Stimulated activated CD8-positive, alpha-beta memory T cell treated with anti-CD3 and anti-CD28 coated beads, Interleukin-4, amount 100 ng/mL, for 24 hours (primary cell): ENCODE measurements at regions not wholly inside any gene's neighbourhood (a gene's known extent, or its start where the extent isn't known, plus 50 kb on each side); places are given as distances from the start of the nearest gene placed in this dataset.

Source experiments
- DNase-seq: peaks from one replicate; pipeline ENCODE4 v3.0.0-alpha.2; 2020; ENCODE audit warnings: low read depth

- no peak for DNase-seq
Measured at GRCh38 chr9:95615246-95615645, 98.5 kb upstream of the PTCH1 start.

DNA sequence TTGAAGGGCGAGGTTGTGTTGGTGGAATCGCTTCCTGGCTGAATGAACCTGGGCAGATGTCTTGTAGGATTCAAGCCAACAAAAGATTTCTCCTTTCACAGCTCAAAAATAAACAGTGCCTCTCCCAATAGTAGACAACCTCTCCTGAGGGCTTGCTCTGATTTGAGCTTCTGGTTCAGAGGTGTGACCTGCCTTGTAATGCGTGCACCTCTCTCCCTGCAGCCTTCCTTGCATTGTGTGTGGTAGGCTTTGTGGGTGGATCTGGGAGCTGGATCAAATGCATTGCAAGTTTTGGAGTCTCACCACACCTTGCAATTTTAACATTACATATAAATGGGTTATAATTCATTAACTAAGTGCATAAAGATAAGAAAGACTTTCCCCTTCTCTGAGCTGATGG is 96.9 kb upstream of the PTCH1 start:
- DNase-seq: no peak

DNA sequence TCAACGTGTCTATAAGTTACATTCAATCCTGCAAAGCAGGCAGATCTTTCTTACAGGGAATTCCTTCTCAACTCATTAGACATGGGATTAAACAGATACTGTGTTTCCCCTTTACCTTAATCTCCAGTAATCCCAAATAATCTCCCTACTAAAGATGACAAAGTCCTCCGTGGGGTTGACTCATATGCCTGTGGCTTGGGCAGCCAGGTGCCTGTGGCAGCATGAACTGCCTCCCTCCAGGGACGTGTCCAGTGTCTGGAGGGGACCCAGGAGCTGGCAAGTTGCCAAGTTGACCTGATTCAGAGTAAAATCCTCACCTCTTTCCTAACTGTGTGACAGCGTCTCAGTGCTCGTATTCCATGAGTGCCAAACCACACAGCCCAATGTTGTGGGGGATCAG is 94.6 kb upstream of the PTCH1 start:
- no peak for DNase-seq

- no peak for DNase-seq
Measured at GRCh38 chr9:95610006-95610785, 93.4 kb upstream of the PTCH1 start.

- no peak for DNase-seq
Measured at GRCh38 chr9:95609426-95609825, 92.7 kb upstream of the PTCH1 start.

- DNase-seq: no peak
Measured at GRCh38 chr9:95608341-95608740, 91.6 kb upstream of the PTCH1 start.

GRCh38 chr9:95607507-95607906 is 90.7 kb upstream of the PTCH1 start:
- DNase-seq: no peak

DNA sequence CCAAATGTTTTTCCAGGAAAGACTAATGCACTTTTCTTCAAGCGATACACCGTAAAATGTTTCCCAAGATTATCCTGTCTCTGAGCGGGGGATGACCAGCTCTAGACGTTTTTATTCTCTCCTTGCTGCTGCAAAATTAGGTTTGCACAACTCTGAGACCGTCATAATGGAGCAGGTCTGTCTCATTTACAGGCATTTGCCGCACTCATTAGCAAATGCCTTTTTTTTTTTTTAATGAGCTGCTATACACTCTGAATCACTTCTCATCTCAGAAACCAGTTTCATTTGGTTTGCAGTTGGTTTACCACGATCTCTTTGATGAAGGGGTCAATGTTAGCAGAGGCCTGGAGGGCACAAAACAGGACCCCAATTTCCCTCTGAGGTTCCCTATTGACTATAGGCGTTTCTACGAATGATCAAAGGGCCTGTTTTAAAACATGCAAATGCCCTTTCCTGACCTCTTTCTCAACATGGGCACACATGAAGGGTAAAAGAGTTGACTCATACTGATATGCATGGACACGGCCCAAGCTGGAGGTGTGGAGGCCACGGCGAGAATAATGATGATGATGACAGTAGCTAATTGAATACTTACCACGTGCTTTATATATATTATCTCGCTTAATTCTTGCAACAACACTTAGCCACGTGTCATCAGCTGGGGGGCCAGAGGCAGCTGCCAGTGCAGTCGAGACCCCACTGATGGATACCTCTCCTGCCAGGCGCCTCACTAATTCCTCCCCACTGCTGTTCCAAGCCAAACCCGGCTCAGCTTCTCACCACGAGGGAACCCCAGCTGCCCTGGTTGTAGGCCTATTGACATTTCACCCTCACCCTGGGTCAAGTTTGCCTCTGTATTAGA is 89.9 kb upstream of the PTCH1 start:
- DNase-seq: no peak

DNA sequence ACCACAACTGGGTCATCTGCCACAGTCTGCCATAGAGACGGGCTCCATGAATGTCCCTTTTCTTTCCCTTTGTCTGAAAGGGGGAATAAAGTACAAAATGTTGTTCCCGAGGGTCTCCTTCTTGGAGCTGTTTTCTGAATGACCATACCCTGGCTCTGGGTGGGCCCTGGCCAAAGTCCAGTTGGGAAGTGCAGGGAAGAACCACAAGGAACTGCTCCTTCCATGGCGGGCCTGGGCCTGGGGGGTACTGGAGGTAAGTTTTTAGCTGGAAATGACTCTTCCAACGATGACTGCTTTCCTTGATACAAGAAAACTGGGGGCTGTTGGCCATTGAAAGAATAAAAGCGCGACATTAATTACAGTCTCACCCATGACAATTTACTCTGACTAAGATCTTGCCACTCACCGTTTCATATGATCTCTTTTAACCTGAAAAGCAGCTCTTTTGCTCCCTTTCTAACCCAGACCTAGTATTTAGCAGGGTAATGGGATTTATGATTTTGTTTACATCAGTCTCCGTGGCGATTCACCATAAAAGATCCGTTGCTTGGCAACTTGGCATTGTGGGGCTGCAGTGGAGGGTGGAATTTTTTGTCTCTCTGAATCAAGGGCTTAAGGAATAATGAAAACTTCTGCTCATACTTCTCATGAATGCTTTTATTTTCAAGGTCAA is 89.2 kb upstream of the PTCH1 start:
- no peak for DNase-seq

DNA sequence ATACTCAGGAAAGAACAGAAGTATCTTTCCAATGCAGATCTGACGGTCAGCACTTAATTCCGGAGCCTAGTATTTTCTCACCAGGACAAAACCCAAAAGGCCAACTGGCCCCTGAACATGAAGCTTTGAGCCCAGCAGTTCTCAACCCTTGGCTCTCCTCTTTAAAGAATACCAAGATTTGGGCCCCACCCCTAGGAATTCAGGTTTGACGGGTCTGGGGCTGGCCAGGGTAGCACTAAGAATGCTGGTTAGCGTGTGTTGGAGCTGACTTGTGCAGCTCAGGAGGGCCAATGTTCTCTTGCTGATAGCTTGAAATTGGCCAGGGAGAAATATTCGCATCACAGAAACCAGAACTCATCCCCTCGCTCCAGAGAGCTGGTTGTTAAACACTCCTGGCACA is 88.3 kb upstream of the PTCH1 start:
- no peak for DNase-seq

GRCh38 chr9:95598236-95598635 is 81.5 kb upstream of the PTCH1 start:
- DNase-seq: no peak

DNA sequence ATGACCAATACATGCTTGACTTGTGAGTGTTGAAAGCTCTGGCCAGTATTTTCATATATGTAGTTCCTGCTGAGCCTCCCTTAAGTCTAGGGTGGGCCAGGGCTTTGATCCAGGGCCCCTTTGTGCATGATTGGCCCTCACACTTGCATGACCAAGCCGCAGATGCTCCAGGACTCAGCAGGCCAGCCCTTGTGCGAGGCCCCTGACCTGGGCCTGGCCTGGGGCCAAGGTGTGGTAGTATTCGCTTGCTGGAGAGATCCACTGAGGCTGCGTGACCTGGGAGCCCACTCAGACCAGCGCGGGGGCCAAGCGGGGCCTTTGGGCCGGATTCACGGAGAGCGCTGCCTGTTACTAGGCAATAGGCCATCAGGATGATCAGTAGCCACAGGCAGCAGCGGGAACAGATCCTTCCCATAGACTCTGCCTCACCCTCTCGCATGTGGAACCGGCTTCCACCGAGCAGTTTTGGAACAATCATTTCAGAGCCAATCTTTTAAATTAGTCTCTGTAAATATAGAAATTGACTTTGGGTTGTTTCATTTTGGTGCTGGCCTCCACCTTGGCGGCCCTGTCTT is 79.0 kb upstream of the PTCH1 start:
- no peak for DNase-seq

GRCh38 chr9:95592931-95593330 is 76.2 kb upstream of the PTCH1 start:
- DNase-seq: no peak

DNA sequence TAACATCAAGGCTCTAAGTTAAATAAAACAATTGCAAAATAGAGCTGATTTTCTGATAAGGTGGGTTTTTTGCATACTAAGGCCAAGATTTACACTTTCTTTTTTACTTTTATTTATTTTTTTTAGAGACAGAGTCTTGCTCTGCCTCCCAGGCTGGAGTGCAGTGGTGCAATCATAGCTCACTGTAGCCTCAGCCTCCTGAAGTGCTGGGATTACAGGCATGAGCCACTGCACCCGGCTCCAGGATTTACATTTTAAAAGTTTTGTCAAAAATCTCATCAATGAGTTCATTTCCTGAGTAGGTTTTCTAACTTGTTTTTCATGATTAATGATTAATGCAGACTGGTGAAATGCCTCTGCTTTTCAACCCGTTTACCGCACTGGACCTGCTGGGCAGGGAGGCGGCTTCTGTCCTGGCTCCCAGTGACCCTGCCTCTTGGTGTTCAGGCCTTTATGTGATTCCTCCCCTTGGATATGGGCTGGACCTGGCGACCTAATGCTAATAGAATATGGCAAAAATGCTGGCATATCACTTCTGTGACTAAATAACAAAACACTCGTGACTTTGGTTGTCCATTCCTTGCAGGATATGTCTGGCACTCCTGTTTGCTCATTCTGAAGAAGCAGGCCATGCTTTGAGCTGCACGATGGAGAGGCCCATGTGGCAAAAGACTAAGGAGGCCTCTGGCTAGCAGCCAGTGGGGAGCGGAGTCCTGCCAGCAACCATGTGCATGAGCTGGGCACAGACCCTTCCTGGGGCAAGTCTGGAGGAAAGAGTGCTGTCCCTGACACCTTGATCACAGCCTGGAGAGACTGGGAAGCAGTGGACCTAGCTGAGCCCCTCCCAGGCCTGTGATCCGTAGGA is 72.2 kb upstream of the PTCH1 start:
- DNase-seq: no peak

DNA sequence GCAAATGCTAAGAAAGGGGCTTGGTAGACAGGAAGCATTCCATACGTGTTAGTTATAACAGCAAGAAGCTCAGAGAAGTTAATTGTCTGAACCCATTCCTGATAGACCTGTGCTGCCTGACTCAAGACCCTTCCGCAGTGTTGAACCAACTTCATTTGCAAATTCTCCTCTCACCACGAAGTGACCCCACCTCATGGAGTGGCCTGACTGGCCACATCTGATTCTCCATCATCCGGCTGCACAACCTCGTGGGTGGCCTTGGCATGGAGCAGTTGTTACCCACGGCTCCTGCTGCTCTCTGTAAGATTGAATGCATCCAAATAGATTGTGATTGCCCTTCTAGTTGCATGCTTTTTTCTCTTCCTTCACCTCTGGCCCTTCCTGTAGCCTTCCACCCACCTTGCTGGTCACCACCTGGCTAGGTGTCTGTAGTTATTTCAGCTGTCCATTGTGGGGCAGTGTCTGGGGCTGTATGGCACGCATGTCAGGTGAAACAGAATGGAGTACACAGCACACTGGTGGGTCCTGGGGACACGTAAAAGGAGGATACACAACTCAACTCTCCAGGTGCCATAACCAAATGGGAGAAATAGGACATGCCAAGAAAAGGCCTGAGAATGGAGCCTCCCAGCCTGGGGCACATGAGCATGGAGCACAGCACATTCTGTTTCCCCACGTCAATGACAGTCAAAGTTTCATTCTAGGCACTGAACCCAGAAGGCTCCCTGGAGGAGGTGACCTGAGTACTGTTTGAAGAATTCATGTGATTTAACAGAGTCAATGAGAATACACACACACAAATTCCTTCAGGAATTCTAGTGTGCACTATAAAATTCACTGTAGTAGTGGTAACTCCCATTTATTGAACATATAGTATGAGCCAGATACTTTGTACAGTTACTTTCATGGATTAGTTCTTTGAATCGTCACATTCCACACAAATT is 70.5 kb upstream of the PTCH1 start:
- no peak for DNase-seq

- DNase-seq: no peak
Measured at GRCh38 chr9:95586326-95586725, 69.6 kb upstream of the PTCH1 start.

- DNase-seq: no peak
Measured at GRCh38 chr9:95585824-95586223, 69.1 kb upstream of the PTCH1 start.

GRCh38 chr9:95584176-95584575 is 67.4 kb upstream of the PTCH1 start:
- no peak for DNase-seq

DNA sequence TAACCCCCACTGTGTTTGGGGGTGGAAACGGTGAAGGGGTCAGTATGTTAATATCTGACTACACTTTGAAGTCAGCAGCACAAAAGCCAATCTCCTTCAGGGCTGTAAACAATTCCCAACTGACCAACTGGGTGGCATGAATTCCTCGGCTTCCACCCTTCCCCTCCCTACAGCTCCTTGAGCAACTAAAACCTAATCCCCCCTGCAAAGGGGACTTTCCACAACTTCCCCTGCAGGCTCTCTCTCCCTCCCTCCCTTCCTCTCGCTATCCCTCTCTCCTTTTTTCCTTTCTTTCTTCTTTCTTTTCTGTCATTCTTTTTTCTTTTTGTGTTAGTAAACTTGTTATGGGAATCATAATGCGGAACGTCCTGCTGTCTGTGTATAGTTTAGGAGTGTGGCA is 65.1 kb upstream of the PTCH1 start:
- no peak for DNase-seq
